GM21717 (cell line): ENCODE measurements at regions not wholly inside any gene's neighbourhood (a gene's known extent, or its start where the extent isn't known, plus 50 kb on each side); places are given as distances from the start of the nearest gene placed in this dataset.

ENCODE experiments used
- ATAC-seq: cut with Tn5 transposase; IDR thresholded peaks from one replicate; pipeline ENCODE4 v1.9.1; 2021; ENCODE audit warnings: mild to moderate bottlenecking, moderate library complexity; ENCODE audit not compliant: unreplicated experiment

DNA sequence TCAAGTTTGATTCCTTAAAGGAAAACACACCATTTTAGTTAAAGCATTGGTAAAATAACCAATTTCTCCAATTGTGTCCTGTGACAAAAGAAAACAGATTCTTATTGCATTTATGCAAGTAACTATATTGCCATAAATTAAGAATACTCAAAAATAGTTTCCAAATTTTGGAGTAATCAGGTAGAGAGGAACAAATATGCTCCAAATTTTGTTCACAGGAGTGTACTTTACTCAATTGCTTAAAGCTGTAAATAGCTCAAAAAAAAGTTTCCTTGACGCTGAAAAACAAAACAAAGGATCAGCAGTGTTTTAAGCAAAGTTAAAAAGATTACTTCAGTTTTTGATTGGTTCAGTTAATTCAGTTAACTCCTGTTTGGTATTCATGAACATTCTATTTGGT, 52.2 kb upstream of the INHBA start:
- no peak for ATAC-seq

DNA sequence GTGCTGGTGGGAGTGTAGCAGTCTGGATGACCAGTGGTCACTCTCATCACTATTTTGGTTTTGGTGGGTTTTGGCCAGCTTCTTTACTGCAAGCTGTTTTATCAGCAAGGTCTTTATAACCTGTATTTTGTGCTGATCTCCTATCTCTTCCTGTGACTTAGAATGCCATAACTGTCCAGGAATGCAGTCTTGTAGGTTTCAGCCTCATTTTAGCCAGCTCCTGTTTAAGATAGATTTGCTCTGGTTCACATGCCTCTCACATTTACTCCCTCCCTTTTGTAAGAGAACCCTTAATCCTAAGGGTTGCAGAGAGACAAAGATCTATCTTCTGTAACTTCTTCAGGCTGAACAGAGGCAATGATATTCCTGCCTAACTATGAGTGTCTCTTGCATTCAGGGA, 51.2 kb upstream of the INHBA start:
- no peak for ATAC-seq
